K562 (cell line): ENCODE measurements at regions not wholly inside any gene's neighbourhood (a gene's known extent, or its start where the extent isn't known, plus 50 kb on each side); places are given as distances from the start of the nearest gene placed in this dataset.

ENCODE experiments used
- ELF1 ChIP-seq: fragments of 200-800 bp; sonication (Bioruptor generic); IDR thresholded peaks from 2 replicates; pipeline ENCODE4 v1.6.1; 2016; ENCODE audit warnings: missing genetic modification characterization, missing compliant biosample characterization
- ESRRA ChIP-seq: fragments of 450-650 bp; IDR thresholded peaks from 2 replicates; pipeline ENCODE4 v1.6.1; 2014; ENCODE audit warnings: low read depth, mild to moderate bottlenecking, moderate library complexity, borderline replicate concordance
- HDAC2 ChIP-seq: fragments of 450-650 bp; IDR thresholded peaks from 2 replicates; pipeline ENCODE4 v1.6.1; 2016; ENCODE audit warnings: mild to moderate bottlenecking
- MEF2D ChIP-seq: conservative IDR thresholded peaks from 2 replicates; pipeline ENCODE4 v1.6.1; 2016; ENCODE audit warnings: low read depth, missing genetic modification characterization, missing compliant biosample characterization
- MTF1 ChIP-seq: fragments of 250-450 bp; sonication (Bioruptor Pico); IDR thresholded peaks from 2 replicates; pipeline ENCODE4 v1.9.0; 2021; ENCODE audit warnings: moderate library complexity, mild to moderate bottlenecking, inconsistent platforms, borderline replicate concordance
- NFATC3 ChIP-seq: fragments of 450-650 bp; IDR thresholded peaks from 2 replicates; pipeline ENCODE4 v1.6.1; 2017; ENCODE audit warnings: mild to moderate bottlenecking
- POLR2A ChIP-seq: fragments of 450-650 bp; conservative IDR thresholded peaks from 2 replicates; pipeline ENCODE4 v1.6.1; 2016
- RAD51 ChIP-seq: fragments of 450-650 bp; IDR thresholded peaks from 2 replicates; pipeline ENCODE4 v1.7.1; 2016; ENCODE audit warnings: low read depth, mild to moderate bottlenecking, borderline replicate concordance
- SIN3A ChIP-seq, 2 experiments: fragments of 150-350 bp in 1 of 2; IDR thresholded peaks; 2 replicates each; pipeline ENCODE4 v1.6.1; 2011 to 2016; ENCODE audit warnings: borderline replicate concordance in 2 of 2, low read depth in 2 of 2, low read length in 2 of 2, mild to moderate bottlenecking in 2 of 2, moderate library complexity in 2 of 2; ENCODE audit not compliant: control insufficient read depth in 1 of 2
- SMAD3 ChIP-seq: fragments of 450-650 bp; formaldehyde crosslinking; conservative IDR thresholded peaks from 2 replicates; pipeline ENCODE4 v1.4.0; 2020; ENCODE audit warnings: mild to moderate bottlenecking
- TRIM24 ChIP-seq, 2 experiments: fragments of 450-650 bp; IDR thresholded peaks; 2 replicates each; pipeline ENCODE4 v1.6.1; 2016
- TF ChIP-seq, protein P1 (sequence below): IDR thresholded peaks from 3 replicates; pipeline ENCODE4 v1.6.1; 2011; ENCODE audit warnings: borderline replicate concordance, mild to moderate bottlenecking; ENCODE audit not compliant: insufficient read length, insufficient read depth
- TF ChIP-seq, protein P2 (sequence below), 3 experiments: IDR thresholded peaks in 2 of 3; conservative IDR thresholded peaks in 1 of 3; 2 replicates each; pipeline ENCODE4 v1.5.1; 2011 to 2012; ENCODE audit warnings: low read length in 3 of 3, mild to moderate bottlenecking in 3 of 3, control low read depth in 2 of 3, improper control_type of control experiment in 1 of 3, inconsistent platforms in 1 of 3, low read depth in 1 of 3, mixed read lengths in 1 of 3, moderate library complexity in 1 of 3; ENCODE audit not compliant: insufficient read depth in 2 of 3

DNA sequence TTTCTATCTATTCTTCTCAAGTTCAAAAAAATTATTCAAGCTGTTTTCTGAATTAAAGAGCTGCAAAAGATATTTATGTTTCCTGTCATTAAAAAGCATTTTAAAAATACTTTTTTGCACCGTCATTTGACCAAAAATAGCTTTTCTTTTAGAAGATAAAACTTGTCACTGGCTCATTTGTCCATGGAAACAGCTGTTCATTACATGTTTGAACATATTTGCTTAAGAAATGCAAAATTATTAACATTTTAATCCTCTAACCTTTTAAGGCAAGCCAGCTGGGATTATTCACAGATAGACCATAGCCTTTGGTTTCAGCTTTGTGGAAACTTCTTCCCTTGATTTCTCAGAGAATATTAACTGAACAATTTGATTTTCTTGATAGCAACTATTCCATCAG, 393.9 kb downstream of the TUSC1 start:
- no peak for TF ChIP-seq ELF1 (tag)
- TF ChIP-seq, protein P1, sequence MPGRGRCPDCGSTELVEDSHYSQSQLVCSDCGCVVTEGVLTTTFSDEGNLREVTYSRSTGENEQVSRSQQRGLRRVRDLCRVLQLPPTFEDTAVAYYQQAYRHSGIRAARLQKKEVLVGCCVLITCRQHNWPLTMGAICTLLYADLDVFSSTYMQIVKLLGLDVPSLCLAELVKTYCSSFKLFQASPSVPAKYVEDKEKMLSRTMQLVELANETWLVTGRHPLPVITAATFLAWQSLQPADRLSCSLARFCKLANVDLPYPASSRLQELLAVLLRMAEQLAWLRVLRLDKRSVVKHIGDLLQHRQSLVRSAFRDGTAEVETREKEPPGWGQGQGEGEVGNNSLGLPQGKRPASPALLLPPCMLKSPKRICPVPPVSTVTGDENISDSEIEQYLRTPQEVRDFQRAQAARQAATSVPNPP, result no peak
- no peak for TF ChIP-seq HDAC2
- TF ChIP-seq SMAD3, result no peak
- TF ChIP-seq, protein P2, sequence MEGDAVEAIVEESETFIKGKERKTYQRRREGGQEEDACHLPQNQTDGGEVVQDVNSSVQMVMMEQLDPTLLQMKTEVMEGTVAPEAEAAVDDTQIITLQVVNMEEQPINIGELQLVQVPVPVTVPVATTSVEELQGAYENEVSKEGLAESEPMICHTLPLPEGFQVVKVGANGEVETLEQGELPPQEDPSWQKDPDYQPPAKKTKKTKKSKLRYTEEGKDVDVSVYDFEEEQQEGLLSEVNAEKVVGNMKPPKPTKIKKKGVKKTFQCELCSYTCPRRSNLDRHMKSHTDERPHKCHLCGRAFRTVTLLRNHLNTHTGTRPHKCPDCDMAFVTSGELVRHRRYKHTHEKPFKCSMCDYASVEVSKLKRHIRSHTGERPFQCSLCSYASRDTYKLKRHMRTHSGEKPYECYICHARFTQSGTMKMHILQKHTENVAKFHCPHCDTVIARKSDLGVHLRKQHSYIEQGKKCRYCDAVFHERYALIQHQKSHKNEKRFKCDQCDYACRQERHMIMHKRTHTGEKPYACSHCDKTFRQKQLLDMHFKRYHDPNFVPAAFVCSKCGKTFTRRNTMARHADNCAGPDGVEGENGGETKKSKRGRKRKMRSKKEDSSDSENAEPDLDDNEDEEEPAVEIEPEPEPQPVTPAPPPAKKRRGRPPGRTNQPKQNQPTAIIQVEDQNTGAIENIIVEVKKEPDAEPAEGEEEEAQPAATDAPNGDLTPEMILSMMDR (IDR thresholded peaks at IDR 0.05 in 2 of 3, conservative IDR thresholded peaks at IDR 0.05 in 1 of 3; ENCODE audit: insufficient read depth in 2 of 3, low read depth in 1 of 3, low read length in 3 of 3), result no peak
- no peak for TF ChIP-seq ESRRA
- TF ChIP-seq POLR2A, result no peak
- TF ChIP-seq SIN3A (IDR thresholded peaks at IDR 0.05; ENCODE audit: borderline replicate concordance in 2 of 2, control insufficient read depth in 1 of 2, low read depth in 2 of 2, low read length in 2 of 2), result no peak
- TF ChIP-seq TRIM24 (IDR thresholded peaks at IDR 0.05), result no peak
- TF ChIP-seq MEF2D (tag), result no peak
- no peak for TF ChIP-seq MTF1 (CRISPR knock-in tag)
- TF ChIP-seq NFATC3, result no peak
- TF ChIP-seq RAD51, result no peak
